ENCODE measurements at regions not wholly inside any gene's neighbourhood (a gene's known extent, or its start where the extent isn't known, plus 50 kb on each side); places are given as distances from the start of the nearest gene placed in this dataset.
"Not testable (repeated sequence)": the region's sequence is repeated elsewhere in the genome, so short reads cannot be mapped to it uniquely, and the experiment has no call there.

DNA sequence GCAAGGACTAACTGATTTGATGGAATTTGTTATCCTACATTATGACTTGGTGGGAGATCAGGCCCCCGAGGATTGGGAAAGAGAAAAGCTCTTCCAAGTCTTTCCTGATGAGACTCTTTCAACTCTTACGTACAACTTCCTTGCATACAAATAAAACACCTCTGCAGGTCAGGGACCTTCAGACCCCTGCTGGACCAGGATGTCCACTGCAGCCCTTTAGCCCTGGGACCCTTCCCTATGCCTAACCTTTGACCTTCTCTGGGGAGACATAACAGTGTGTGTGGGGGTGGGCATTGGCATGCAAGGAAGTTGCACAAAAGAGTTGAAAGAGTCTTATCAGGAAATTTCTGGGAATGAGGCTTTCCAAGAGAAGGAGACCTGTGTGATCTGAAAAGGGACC is 859.4 kb downstream of the TYW1 start:
- no peak for DNase-seq

DNA sequence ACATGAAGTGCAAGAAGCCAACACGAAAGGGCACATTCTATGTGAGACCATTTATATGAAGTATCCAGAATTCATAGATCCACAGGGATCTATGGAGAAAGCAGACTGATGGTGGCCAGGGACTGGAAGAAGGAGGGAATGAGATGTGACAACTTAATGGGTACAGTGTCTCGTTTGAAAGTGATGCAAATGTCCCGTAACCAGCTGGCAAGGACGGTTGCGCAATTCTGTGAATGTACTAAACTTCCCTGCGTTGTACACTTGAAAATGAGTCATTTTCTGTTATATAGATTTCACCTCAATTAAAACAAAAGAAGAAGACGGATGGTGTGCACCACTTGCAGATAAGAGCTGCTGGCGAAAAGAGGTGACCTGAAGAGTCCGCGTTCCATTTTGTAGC is 861.1 kb downstream of the TYW1 start:
- DNase-seq: no peak

DNA sequence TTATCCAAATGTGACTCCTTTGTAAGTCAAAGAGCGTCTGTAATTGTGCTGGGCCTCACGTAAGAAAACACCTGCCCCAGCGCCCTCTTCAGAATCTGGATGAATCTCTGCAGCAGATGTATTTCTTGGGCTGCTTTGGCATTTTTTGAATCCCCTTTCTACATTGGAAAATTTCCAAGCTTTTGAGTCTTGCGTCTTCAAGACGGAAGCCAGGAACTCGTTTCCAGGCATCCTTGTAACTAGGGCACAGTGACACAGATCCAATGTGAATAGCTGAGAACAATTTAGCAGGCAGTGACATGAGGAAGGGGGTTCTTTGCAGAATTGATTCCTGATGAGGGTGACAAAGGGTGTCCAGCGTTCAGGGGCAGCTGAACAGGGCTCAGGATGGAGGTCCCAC is 862.3 kb downstream of the TYW1 start:
- no peak for DNase-seq

DNA sequence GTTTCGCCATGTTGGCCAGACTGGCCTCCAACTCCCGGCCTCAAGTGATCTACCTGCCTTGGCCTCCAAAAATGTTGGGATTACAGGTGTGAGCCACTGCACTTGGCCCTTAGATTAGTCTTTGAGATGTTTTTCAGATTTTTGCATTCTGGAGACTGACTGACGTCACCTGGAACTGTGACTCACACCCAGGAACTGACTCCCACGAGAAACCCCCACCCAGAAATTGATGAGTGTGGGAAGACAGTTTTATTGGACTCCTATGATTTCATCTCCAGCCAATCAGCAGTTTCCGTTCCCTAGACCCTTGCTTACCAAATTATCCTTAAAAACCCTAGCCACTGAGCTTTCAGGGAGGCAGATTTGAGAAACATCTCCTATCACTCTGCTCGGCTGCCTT is 867.3 kb downstream of the TYW1 start:
- DNase-seq: no peak

DNA sequence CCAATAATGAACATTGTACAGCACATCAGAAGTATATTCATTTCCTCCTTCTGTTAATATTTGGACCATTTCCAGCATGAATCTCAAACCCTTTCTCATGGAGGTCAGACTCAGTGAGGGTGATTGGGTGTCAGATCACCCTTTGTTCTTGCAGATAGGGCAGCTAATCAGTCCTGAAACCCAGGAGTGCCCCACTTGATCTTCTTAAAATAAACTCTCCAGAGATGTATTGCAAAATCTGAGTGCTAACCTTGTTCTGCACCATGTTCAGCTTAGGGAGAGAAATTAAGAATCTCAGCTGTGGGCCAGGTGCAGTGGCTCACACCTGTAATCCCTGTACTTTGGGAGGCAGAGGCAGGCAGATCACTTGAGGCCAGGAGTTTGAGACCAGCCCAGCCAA is 869.4 kb downstream of the TYW1 start:
- no peak for DNase-seq

DNA sequence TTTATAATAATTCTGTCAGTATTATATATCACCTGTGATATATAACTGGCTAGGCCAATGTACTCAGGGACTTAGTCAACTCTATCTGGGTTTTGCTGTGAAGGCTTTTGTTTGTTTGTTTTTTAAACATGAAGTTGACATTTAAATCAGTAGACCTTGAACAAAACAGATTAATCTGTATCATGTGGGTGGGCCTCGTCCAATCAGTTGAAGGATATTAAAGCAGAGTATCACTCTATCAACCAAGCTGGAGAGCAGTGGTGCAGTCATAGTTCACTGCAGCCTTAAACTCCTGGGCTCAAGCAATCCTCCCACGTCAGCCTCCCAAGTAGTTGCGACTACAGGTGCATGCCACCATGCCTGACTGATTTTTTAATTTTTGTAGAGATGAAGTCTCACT is 870.2 kb downstream of the TYW1 start:
- DNase-seq: no peak

DNA sequence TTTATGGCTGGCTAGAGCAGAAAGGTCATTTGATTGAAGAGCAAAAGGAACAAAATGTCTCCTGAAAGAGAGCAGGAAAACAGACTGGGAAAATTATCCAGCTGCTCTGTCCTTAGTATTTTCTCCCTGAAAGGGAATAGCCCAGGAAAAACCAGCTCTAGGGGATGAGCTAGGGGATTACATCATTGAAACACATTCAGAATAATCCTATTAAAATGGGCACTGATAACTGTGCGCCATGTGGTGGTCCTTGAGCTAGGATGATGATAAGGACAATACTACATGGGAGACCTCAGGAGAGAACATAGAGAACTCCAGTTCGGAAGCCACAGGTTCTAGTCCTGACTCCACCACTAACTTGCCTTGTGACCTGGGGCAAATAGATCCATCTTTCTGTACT is 873.8 kb downstream of the TYW1 start:
- DNase-seq: no peak

DNA sequence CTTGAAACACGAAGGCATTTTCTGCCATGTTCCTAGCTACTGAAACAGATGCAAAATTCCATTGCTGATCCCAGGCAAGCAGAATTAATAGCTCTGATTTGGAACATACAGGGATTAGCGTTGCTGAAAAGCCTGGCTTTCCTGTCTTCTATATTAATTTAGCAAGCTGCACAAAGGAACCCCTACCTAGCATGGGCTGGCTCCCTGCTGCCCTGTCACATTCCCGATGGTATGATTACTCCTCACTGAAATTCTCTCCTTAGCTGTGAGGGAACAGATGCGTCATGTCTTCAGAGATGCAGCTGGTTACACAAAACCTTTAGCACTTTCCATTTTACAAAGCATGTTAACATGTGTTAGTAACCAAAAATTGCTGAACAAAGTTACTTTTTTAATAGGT is 878.9 kb downstream of the TYW1 start:
- DNase-seq: no peak

DNA sequence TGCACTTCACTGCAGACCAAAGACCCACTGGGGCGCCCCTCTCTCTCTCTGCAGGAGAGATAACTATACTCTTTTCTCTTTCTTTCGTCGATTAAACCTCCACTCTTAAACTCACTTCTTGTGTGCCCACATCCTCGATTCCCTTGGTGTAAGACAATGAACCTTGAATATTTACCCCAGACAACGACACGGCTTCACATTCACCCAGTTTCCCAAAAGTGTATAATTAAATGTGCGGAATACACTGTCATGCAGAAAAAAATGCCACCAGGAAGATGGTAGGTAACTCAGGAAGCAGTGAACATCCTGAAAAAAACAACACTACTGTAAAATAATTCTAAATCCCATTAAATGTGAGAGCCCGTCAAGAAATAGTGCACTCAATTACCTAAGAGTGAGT is 882.2 kb downstream of the TYW1 start:
- DNase-seq: no peak

DNA sequence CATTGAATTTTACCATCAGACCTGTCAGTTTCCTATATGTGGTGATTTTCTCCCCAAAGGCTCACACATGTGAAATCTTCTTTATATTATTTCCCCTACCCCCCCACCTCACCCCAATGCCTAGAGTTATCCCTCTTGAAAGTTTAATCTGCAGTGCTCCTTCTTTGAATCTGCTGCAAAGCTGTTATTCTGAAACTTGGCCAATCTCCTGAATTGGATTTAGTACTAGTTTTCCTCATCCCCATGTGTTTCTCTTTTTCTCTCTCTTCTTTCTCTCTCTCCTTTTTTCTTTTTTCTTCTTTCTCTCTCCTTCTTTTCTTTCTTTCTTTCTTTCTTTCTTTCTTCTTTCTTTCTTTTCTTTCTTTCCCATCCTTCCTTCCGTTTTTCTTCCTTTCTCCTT is 886.2 kb downstream of the TYW1 start:
- DNase-seq: no peak

DNA sequence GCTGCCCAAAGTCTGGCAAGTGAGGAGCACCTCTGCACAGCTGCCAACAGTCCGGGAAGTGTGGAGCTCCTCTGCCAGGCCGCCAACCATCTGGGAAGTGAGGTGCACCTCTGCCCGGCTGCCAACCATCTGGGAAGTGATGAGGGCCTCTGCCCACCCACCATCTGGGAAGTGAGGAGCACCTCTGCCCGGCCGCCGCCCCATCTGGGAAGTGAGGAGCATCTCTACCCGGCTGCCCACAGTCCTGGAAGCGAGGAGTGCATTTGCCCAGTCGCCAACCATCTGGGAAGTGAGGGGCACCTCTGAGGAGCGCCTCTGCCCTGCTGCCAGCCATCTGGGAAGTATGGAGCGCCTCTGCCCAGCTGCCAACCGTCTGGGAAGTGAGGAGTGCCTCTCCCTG is 893.7 kb downstream of the TYW1 start:
- no peak for DNase-seq

DNA sequence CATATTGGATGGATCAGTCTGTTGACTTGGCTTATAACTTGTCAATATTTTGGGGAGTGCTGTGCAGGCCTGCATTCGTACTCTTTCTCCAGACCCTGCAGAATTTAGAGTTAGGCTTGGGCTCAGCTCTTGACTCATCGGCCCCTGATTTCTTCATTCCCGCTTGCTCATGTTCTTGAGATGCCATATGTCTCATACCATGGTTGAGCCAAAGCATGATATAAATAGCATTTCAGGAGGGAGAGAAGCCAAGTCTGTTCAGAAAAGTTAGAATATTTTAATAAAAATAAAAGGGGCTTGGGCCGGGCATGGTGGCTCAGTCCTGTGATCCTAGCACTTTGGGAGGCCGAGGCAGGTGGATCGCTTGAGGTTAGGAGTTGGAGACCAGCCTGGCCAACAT is 898.1 kb downstream of the TYW1 start:
- DNase-seq: no peak

DNA sequence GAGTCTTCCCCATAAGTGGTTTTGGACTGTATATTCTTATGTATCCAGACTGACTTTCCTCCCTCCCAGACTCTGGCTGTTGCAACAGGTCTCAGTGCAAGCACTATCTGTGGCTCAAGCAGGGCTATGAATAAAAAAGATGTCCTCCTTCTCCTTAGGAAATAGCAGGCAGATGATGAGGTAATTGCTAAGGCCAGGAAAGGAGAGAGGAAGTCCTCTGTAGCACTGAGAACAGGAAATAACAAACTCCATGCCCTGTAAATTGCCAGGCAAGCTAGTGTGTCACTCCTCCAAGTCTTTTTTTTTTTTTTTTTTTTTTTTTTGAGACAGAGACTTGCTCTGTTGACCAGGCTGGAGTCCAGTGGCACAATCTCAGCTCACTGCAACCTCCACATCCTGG is 900.1 kb downstream of the TYW1 start:
- no peak for DNase-seq

DNA sequence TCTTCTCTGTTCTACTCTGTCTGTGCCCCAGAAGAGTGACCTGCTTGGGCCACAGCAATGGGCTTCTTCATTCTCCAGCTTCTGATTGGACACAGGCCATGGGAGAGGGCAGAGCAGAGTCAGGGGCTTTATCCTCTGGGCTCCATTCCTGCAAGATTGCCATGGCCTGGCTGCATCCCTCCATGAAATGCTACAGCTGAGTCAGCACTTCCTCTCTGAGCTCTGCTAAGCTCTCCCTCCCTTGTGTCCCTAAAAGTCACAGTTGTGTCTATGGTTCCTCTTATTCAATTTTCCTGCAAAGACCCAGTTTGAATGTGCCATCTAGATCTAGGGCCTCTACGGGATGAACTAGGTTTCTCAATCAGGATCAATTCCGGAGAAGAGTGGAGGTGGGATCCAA is 903.8 kb downstream of the TYW1 start:
- DNase-seq: no peak

DNA sequence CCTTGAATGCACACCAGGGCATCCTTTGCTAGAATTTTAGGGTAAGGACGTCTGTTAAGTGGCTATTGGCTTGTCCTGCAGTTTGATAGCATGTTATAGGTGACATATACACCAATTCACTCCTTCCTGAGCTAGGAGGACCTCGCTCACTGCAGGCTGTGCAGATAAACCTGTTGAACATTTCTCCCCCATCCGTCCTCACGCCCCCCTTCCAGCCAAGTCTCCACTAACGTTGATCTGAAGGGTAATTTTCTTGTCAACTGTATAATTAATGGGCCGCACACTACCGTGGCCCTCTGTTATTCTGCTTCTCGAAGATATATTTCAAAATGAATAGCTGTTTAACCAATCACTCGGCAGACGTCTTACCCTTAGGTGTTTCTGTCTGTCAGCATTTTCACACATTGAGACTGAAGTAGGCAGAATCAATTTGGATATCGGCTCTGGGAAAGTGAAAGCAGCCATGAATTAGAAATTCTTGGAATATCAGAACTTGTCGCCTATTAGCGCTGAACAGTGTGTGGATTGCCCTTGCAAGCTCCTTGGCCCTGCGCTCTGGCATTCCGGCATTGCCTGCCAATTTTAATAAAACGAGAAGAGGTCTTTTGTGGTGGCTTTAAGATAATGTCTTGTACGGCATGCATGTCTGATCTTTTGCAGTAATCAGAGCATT is 905.3 kb downstream of the TYW1 start:
- no peak for DNase-seq

DNA sequence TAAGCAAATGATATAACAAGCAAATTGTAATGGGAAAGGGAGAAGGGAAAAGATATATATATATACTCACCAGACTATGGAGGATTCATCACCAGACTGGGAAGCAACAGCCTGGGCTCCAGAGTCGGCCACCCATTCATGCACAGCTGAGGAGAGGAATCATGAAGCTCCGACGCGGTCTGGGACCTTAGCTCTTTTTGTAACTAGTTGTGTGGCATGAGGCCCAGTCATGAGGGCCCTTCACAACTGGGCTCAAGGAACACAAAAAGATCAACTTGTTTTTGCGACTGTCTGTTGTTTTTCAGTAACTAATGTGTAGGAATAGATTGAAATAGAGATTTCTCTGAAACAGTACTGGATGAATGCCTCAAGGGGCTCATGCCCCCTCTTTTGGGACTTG is 911.2 kb downstream of the TYW1 start:
- DNase-seq: no peak

DNA sequence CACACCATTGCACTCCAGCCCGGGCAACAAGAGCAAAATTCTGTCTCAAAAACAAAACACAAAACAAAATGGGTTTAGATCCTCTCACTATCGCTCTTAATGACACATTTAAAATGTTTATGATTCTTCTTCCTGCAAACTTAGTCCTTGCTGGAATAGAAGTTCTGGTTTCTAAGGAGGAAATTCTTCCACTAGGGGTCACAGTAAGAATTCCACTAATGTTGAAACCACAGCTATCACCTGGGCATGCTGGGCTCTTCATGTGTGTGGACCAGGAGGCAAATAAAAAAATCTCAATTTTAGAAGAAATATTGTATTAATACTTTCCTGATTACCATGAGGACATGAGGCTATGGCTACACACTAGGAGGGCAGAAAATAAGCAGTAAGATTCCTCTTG is 915.8 kb downstream of the TYW1 start:
- DNase-seq: no peak

DNA sequence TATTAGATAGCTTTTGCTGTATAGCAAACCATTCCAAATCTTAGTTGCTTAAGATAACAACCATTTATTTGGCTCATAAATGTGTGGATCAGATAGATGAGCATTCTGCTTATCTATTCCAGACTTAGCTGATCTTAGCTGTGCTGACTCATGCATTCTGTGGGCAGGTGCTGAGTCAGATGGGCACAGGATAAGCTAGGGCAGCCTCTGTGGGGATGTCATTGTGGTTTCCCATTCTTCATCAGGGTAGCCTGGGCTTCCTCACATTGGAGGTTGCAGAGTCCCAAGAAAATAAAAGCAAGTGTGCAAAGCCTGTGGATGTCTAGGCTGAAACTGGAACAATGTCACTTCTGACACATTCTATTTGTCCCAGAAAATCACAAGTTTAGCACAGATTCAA is 917.0 kb downstream of the TYW1 start:
- no peak for DNase-seq

DNA sequence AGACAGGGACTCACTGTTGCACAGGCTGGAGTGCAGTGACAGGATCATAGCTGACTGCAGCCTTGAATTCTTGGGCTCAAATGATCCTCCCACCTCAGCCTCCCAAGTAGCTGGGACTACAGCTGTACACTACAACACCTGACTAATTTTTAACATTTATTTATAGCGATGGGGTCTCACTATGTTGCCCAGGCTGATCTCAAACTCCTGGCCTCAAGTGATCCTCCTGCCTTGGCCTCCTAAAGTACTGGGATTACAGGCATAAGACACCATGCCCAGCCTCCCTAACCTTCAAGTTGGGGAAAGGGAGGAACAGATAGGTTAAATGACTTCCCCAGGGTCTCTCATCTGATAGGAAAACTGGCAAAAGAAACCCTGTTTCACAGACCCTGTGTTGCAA is 919.5 kb downstream of the TYW1 start:
- not testable (repeated sequence) for DNase-seq

DNA sequence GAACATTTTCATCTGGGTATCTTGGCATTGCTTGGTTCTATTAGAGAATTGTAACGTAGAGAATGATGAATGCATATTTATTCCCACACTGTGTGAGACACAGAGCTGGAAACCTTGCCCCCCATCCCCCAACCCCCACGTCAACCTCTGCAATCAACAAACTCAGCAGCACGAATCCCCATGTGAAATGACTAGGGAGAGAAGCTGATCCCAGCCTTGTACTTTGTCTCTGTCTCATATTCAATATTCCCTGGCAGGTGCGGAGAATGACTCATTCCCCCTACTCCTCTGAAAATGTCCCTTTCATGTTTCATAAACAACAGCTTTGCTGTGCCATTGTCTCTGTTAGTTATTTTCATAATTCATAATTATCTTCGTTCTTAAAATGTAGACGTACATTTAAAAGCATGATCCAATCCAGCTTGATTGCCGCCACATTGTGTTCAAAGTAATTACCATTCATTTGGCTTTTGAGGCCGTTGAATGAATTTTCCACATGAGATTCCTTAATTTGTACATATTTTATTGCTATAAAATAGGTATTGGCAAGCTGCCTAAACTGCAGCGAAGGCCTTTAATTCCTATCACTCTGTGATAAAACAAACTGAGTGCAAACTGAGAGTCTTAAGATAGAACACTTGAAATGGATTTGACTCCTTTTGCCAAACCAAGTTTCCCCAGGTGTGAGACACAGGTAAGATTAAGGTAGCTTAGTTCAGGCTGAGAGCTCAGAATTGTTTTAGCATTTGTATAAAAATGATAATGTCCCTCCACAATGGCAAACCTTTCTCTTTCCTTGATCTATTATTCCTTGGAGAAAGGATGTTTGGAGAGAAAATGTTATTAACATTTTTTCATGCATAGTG is 920.2 kb downstream of the TYW1 start:
- no peak for DNase-seq

DNA sequence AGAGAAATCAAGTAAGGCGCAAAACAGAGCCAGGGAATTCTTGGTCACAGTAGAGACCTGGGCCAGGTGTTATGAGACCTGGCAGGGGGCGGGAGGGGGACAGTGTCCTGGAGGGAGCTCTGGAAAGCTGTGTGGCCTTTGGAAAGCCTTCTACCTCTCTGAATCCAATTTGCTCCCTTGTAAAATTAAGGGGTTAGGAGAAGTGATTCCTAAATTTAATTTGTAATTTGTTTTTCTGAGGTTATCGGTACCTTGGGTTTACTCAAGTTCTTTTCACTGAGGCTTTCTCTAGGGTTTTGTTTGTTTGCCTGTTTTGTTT is 920.8 kb downstream of the TYW1 start:
- no peak for DNase-seq

DNA sequence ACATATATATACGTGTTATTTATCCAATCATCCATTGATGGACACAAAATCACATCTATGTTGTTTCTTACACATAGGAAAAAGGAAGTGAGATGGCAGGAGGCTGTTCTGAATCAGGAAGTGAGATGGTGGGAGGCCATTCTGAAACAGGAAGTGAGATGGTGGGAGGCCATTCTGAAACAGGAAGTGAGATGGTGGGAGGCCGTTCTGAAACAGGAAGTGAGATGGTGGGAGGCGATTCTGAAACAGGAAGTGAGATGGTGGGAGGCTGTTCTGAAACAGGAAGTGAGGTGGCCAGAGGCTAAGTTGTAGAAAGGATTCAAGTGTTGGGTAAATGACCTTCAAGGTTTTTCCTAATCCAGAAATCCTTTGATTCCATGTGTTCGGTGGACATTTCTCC is 921.5 kb downstream of the TYW1 start:
- no peak for DNase-seq

DNA sequence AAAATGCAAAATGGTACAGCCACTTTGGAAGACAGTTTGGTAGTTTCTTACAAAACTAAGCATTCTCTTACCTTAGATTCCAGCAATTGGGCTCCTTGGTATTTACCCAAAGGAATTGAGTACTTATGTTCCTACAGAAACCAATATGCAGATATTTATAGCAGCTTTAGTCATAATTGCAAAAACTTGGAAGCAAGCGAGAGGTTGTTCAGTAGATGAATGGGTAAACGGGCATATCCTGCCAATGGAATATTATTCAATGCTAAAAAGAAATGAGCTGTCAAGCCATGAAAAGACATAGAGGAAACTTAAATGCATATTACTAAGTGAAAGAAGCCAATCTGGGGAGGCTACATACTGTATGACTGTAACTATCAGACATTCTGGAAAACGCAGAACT is 926.7 kb downstream of the TYW1 start:
- DNase-seq: no peak

DNA sequence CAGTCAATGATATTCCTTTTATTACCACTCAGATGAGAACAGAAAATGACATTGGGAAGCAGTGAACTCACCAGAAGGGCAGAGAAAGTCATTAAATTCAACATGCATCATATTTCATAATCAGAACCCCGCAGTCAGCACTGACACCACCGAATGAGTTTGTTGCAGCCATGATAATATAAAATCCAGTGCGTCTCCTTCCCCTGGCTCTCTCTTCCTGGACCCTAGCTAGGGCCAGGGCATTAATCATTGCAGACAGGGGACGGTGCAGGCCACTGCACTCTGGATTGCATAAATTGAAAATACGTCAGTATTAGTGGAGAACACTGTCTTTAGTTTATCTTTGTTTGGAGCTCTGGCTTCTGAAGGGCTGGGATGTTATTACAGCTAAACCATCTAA is 931.5 kb downstream of the TYW1 start:
- no peak for DNase-seq

DNA sequence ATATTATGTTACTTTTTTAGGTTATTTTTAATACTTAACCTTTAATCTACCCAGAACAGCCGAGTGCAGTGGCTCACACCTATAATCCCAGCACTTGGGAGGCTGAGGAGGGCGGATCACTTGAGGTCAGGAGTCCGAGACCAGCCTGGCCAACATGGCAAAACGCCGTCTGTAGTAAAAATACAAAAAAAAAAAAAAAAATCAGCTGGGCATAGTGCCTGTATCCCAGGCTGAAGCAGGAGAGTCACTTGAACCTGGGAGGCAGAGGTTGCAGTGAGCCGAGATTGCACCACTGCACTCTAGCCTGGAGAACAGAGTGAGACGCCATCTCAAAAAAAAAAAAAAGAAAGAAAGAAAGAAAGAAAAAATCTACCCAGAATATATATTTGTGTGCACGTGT is 939.8 kb downstream of the TYW1 start:
- DNase-seq: not testable (repeated sequence)
